Stomach (tissue), 8 donors: ENCODE measurements at regions not wholly inside any gene's neighbourhood (a gene's known extent, or its start where the extent isn't known, plus 50 kb on each side); places are given as distances from the start of the nearest gene placed in this dataset.

ENCODE experiments used
- DNase-seq, 2 donors: peaks; one replicate each; pipeline versions ENCODE4 v3.0.0 to v3.0.0-alpha.2; 2013 to 2019
- H3K27ac ChIP-seq, 5 donors: fragments of 200-600 bp in 4 of 5; sonication (generic) in 4 of 5; one replicate each; pipeline ENCODE4 v1.5.1; 2013 to 2019; ENCODE audit warnings: mild to moderate bottlenecking in 1 of 5, moderate library complexity in 1 of 5
- H3K27me3 ChIP-seq, 3 donors: fragments of 200-600 bp; sonication (generic); one replicate each; pipeline ENCODE4 v1.5.1; 2017 to 2019; ENCODE audit warnings: mixed run types in 1 of 3
- H3K36me3 ChIP-seq, 4 donors: fragments of 200-600 bp; sonication (generic); 1 replicate in 3 of 4; 2 replicates in 1 of 4; pipeline ENCODE4 v1.5.1; 2016 to 2019
- H3K4me1 ChIP-seq, 4 donors: fragments of 200-600 bp; sonication (generic); one replicate each; pipeline ENCODE4 v1.5.1; 2016 to 2019
- H3K4me3 ChIP-seq, 4 donors: fragments of 200-600 bp; sonication (generic) in 3 of 4; one replicate each; pipeline ENCODE4 v1.5.1; 2016 to 2019; ENCODE audit warnings: mild to moderate bottlenecking in 1 of 4
- H3K9me3 ChIP-seq, 4 donors: fragments of 200-600 bp; sonication (generic); one replicate each; pipeline ENCODE4 v1.5.1; 2016 to 2019
- EP300 ChIP-seq: sonication (generic); formaldehyde crosslinking; IDR thresholded peaks from one replicate; pipeline ENCODE4 v1.6.1; 2017; ENCODE audit warnings: antibody characterized with exemption
- POLR2A ChIP-seq, 4 donors: fragments of 450-650 bp; IDR thresholded peaks; one replicate each; pipeline ENCODE4 v1.6.1; 2016; ENCODE audit warnings: antibody characterized with exemption in 4 of 4, control low read depth in 2 of 4, mild to moderate bottlenecking in 1 of 4, moderate library complexity in 1 of 4
- POLR2AphosphoS5 ChIP-seq, 3 donors: sonication (generic); formaldehyde crosslinking; IDR thresholded peaks; one replicate each; pipeline ENCODE4 v1.6.1; 2016; ENCODE audit warnings: antibody characterized with exemption in 3 of 3
- WGBS, 5 donors: extraction: QIAGEN DNeasy Blood & Tissue Kit in 3 of 5; methylation state at CpG; one replicate each; pipeline versions ENCODE4 v1.1.5 to v1.1.7; 2013 to 2018; 5-methylcytosine and 5-hydroxymethylcytosine counted together
- intact Hi-C: fragments of 100-400 bp; cut with DNase I; formaldehyde crosslinking; loops from one replicate; pipeline ENCODE4 v1.15.1; 2023; ENCODE audit warnings: low total_unique reads
- TF ChIP-seq, protein P1 (sequence below), 7 experiments: fragments of 450-650 bp in 4 of 7; fragments of 200-600 bp in 3 of 7; sonication (generic) in 3 of 7; IDR thresholded peaks; one replicate each; pipeline ENCODE4 v1.5.1; 2016 to 2019; ENCODE audit warnings: antibody characterized with exemption in 7 of 7, control low read depth in 2 of 7, mild to moderate bottlenecking in 1 of 7
- donor health status: healthy with polysubstance abuse.
- donor health status: Bipolar disorder and iron deficiency.
- donor health status: healthy.

- H3K27me3 ChIP-seq: no peaks in the 10 kb centered on the region
- TF ChIP-seq POLR2A (IDR thresholded peaks at IDR 0.05) (no peak), POLR2AphosphoS5 (IDR thresholded peaks at IDR 0.05) (no peak), EP300 (no peak)
- TF ChIP-seq, protein P1, sequence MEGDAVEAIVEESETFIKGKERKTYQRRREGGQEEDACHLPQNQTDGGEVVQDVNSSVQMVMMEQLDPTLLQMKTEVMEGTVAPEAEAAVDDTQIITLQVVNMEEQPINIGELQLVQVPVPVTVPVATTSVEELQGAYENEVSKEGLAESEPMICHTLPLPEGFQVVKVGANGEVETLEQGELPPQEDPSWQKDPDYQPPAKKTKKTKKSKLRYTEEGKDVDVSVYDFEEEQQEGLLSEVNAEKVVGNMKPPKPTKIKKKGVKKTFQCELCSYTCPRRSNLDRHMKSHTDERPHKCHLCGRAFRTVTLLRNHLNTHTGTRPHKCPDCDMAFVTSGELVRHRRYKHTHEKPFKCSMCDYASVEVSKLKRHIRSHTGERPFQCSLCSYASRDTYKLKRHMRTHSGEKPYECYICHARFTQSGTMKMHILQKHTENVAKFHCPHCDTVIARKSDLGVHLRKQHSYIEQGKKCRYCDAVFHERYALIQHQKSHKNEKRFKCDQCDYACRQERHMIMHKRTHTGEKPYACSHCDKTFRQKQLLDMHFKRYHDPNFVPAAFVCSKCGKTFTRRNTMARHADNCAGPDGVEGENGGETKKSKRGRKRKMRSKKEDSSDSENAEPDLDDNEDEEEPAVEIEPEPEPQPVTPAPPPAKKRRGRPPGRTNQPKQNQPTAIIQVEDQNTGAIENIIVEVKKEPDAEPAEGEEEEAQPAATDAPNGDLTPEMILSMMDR (IDR thresholded peaks at IDR 0.05): no peak
- no peak overlapping the region for H3K4me3 ChIP-seq
- H3K36me3 ChIP-seq: no peaks in the 10 kb centered on the region
- no peaks in the 10 kb centered on the region for H3K4me1 ChIP-seq
- no peak overlapping the region for H3K27ac ChIP-seq
- DNase-seq: no peak
- intact Hi-C loops: no loop called here
- 96 to 98% (median 98%) methylated on average over 2 of the region's 2 CpGs for WGBS, 5 donors
- H3K9me3 ChIP-seq: no peaks in the 10 kb centered on the region
These were observed 617.5 kb upstream of the ACVR2A start for GRCh38 chr2:147227313-147227712.

- Histone ChIP-seq H3K9me3 (no peaks in the 10 kb centered on the region), H3K4me1 (no peaks in the 10 kb centered on the region), H3K36me3 (no peaks in the 10 kb centered on the region), H3K27me3 (no peaks in the 10 kb centered on the region), H3K27ac (no peak overlapping the region), H3K4me3 (no peak overlapping the region)
- DNase-seq: no peak
- intact Hi-C loops: no loop called here
- no peak for TF ChIP-seq POLR2A (IDR thresholded peaks at IDR 0.05)
- TF ChIP-seq, protein P1 (IDR thresholded peaks at IDR 0.05): no peak
- TF ChIP-seq POLR2AphosphoS5 (IDR thresholded peaks at IDR 0.05): no peak
- TF ChIP-seq EP300: no peak
- WGBS, 5 donors: 87 to 100% (median 89%) methylated on average over 2 of the region's 2 CpGs
These were observed 620.8 kb upstream of the ACVR2A start for GRCh38 chr2:147224070-147224469.

DNA sequence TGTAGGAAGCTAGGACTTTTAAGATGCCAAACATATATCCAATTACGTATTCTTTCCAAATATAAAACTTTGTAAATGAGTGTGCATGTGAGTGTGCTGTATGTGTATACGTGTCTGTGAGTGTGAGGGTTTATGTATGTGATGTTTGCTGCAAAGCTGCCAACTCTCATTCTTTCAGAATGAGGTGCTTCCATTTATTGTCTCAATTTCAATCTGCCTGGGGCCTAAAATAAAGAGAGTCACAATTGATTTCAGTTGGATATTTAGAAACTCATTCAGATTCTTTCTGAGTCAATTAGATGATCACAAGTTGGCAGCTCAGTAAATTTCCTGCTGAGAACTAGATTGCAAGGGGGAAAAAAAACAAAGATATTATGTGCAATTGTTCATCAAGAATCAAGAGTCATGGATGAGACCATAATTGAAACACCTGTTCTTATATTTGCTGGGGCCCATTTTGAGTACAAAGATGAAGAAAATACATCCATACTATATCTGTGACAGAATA lies 621.2 kb upstream of the ACVR2A start:
- no peak for DNase-seq
- Histone ChIP-seq H3K27me3 (no peaks in the 10 kb centered on the region), H3K4me3 (no peak overlapping the region), H3K9me3 (no peaks in the 10 kb centered on the region), H3K4me1 (no peaks in the 10 kb centered on the region), H3K36me3 (no peaks in the 10 kb centered on the region), H3K27ac (no peak overlapping the region)
- intact Hi-C loops: no loop called here
- TF ChIP-seq, protein P1 (IDR thresholded peaks at IDR 0.05): no peak
- TF ChIP-seq POLR2A (IDR thresholded peaks at IDR 0.05) (no peak), EP300 (no peak), POLR2AphosphoS5 (IDR thresholded peaks at IDR 0.05) (no peak)
- WGBS, 5 donors: 79 to 92% (median 85%) methylated on average over 2 of the region's 2 CpGs

- Histone ChIP-seq H3K4me3 (no peak overlapping the region), H3K27me3 (no peaks in the 10 kb centered on the region), H3K9me3 (no peaks in the 10 kb centered on the region), H3K27ac (no peak overlapping the region), H3K36me3 (no peaks in the 10 kb centered on the region), H3K4me1 (no peaks in the 10 kb centered on the region)
- DNase-seq: no peak
- intact Hi-C loops: no loop called here
- no peak for TF ChIP-seq POLR2AphosphoS5 (IDR thresholded peaks at IDR 0.05)
- TF ChIP-seq, protein P1 (IDR thresholded peaks at IDR 0.05): no peak
- TF ChIP-seq POLR2A (IDR thresholded peaks at IDR 0.05): no peak
- TF ChIP-seq EP300: no peak
These were observed 621.7 kb upstream of the ACVR2A start for GRCh38 chr2:147223119-147223518.
